ENCODE measurements at regions not wholly inside any gene's neighbourhood (a gene's known extent, or its start where the extent isn't known, plus 50 kb on each side); places are given as distances from the start of the nearest gene placed in this dataset.

DNA sequence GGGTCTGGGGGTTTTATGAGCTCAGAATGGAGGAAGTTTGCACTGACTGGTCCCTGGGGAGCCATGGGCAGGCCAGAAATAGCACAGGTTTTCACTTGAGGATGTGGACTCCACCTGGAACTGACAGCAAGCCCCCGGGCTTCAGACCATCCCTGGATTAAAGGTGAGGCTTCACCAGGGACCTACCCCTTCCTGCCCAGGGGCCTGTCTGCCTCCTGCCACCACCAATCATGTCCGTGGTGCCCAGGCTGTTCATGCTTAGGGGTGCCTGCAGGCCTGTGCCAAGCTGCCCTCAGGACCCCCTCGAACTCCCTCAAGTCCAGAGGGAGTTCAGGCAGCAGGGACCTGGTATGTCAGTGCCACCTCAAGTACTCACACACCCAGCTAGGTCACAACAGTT, 577.2 kb upstream of the EDIL3 start:
- WGBS, 2 experiments (ENCODE audit: extremely low coverage in 1 of 2, insufficient coverage in 1 of 2, insufficient read length in 1 of 2, insufficient replicate concordance in 2 of 2, low coverage in 1 of 2, low lambda C conversion rate in 2 of 2, missing lambda C conversion rate in 1 of 2): 97% methylated on average over 3 of the region's 3 CpGs; no CpG with 5 or more reads in 1 of the 2 experiments
- TF ChIP-seq NANOG (IDR thresholded peaks at IDR 0.05; ENCODE audit: insufficient read depth, low read depth, low read length, poor library complexity, severe bottlenecking) (no peak), POU5F1 (IDR thresholded peaks at IDR 0.05; ENCODE audit: low read depth, low read length) (no peak), RNF2 (IDR thresholded peaks at IDR 0.05; ENCODE audit: borderline replicate concordance, low read depth, low read length, missing control alignments, poor library complexity, severe bottlenecking) (no peak), SP1 (IDR thresholded peaks at IDR 0.05; ENCODE audit: low read depth, low read length) (no peak), TEAD4 (IDR thresholded peaks at IDR 0.05; ENCODE audit: low read depth, low read length) (no peak)
- no peaks in the 10 kb centered on the region for H4K20me1 ChIP-seq (replicated peaks in 1 of 2; ENCODE audit: control insufficient read depth in 1 of 2, insufficient read depth in 2 of 2, low read length in 2 of 2)

More for the DNA sequence above, 577.2 kb upstream of the EDIL3 start:
- no peak overlapping the region for H4K5ac ChIP-seq (ENCODE audit: insufficient read length, low read depth, low read length)
- no peak overlapping the region for H2AK5ac ChIP-seq (ENCODE audit: low read depth, low read length)
- no peaks in the 10 kb centered on the region for H3K4me1 ChIP-seq (replicated peaks in 1 of 4; ENCODE audit: control insufficient read depth in 3 of 4, insufficient read depth in 4 of 4, low read length in 3 of 4)
- H4K8ac ChIP-seq (ENCODE audit: extremely low read depth, insufficient read depth, low read length): peak overlapping the region; percentile 14; the same call in 1 of the 2 replicates
- H2BK120ac ChIP-seq (replicated peaks; ENCODE audit: low read depth, low read length): no peak overlapping the region
- H3K27me3 ChIP-seq (replicated peaks in 1 of 4; ENCODE audit: control insufficient read depth in 3 of 4, extremely low read depth in 1 of 4, insufficient read depth in 3 of 4, low read length in 3 of 4): no peaks in the 10 kb centered on the region
- no peak overlapping the region for H3K4me3 ChIP-seq (ENCODE audit: extremely low read depth in 1 of 4, insufficient read depth in 2 of 4, low read depth in 3 of 4, low read length in 4 of 4)
- no peak for FAIRE-seq
- H3K9ac ChIP-seq (replicated peaks in 1 of 4; ENCODE audit: extremely low read depth in 1 of 4, low read depth in 3 of 4, low read length in 3 of 4): no peak overlapping the region
- H2BK12ac ChIP-seq (ENCODE audit: low read depth, low read length): no peak overlapping the region
- no peak overlapping the region for H3K27ac ChIP-seq (ENCODE audit: low read depth, low read length)
- no peaks in the 10 kb centered on the region for H3K79me1 ChIP-seq (ENCODE audit: low read depth, low read length)
- no peak overlapping the region for H3K18ac ChIP-seq (ENCODE audit: extremely low read depth, low read length)
- no peak overlapping the region for H2BK5ac ChIP-seq (ENCODE audit: low read depth, low read length)
- H3K56ac ChIP-seq (replicated peaks; ENCODE audit: insufficient read length, low read depth, low read length): no peak overlapping the region
- H3K14ac ChIP-seq (ENCODE audit: insufficient read length): no peak overlapping the region
- no peak overlapping the region for H3K4me2 ChIP-seq (ENCODE audit: insufficient read depth in 1 of 2, low read depth in 2 of 2, low read length in 2 of 2)
- no peak overlapping the region for H4K91ac ChIP-seq (replicated peaks; ENCODE audit: insufficient read length, low read length)
- H3K23ac ChIP-seq (ENCODE audit: insufficient read length): no peak overlapping the region
- H2BK15ac ChIP-seq (ENCODE audit: low read length): no peak overlapping the region
- no peaks in the 10 kb centered on the region for H3K79me2 ChIP-seq (ENCODE audit: control insufficient read depth in 1 of 2, insufficient read depth in 2 of 2, low read length in 2 of 2)
- no peaks in the 10 kb centered on the region for H3K23me2 ChIP-seq (ENCODE audit: low read depth, low read length)
- no peaks in the 10 kb centered on the region for H3K9me3 ChIP-seq (ENCODE audit: insufficient read depth in 2 of 2, low read depth in 1 of 2, low read length in 1 of 2)
- ChIA-PET POLR2A (ENCODE audit: partially characterized antibody) (no interaction called here), CTCF (ENCODE audit: partially characterized antibody) (interaction anchor here (0.6 to 1.3 kb wide), 3 partner anchors 25 to 398 kb away, joined by 3 to 4 read pairs (median 3); no protein-coding TSS in a partner anchor)
- no peak for DNase-seq (ENCODE audit: low read depth in 1 of 2, low spot score in 2 of 2)
- no peak overlapping the region for H2BK20ac ChIP-seq (ENCODE audit: low read length)
- H2AFZ ChIP-seq (ENCODE audit: low read length): peak overlapping the region; percentile 15; the same call in 1 of the 2 replicates
- H3K36me3 ChIP-seq (ENCODE audit: control insufficient read depth in 2 of 4, insufficient read depth in 4 of 4, low read length in 3 of 4): no peaks in the 10 kb centered on the region
- H3K4ac ChIP-seq (replicated peaks; ENCODE audit: insufficient read length, low read depth, low read length): no peak overlapping the region

Measured in H1 (cell line).